DND-41 (cell line): ENCODE measurements at regions not wholly inside any gene's neighbourhood (a gene's known extent, or its start where the extent isn't known, plus 50 kb on each side); places are given as distances from the start of the nearest gene placed in this dataset.

Source experiments
- EZH2 ChIP-seq: IDR thresholded peaks from 3 replicates; pipeline ENCODE4 v1.6.1; 2012; ENCODE audit warnings: borderline replicate concordance, low read depth, mild to moderate bottlenecking, moderate library complexity, low read length, inconsistent platforms; ENCODE audit not compliant: severe bottlenecking
- TF ChIP-seq, protein P1 (sequence below): IDR thresholded peaks from 2 replicates; pipeline ENCODE4 v1.5.1; 2012; ENCODE audit warnings: borderline replicate concordance, low read length, moderate library complexity, mild to moderate bottlenecking; ENCODE audit not compliant: poor library complexity, severe bottlenecking; ENCODE audit errors: extremely low read depth

GRCh38 chr22:48217596-48217995 is 1455.1 kb downstream of the TBC1D22A start:
- TF ChIP-seq, protein P1, sequence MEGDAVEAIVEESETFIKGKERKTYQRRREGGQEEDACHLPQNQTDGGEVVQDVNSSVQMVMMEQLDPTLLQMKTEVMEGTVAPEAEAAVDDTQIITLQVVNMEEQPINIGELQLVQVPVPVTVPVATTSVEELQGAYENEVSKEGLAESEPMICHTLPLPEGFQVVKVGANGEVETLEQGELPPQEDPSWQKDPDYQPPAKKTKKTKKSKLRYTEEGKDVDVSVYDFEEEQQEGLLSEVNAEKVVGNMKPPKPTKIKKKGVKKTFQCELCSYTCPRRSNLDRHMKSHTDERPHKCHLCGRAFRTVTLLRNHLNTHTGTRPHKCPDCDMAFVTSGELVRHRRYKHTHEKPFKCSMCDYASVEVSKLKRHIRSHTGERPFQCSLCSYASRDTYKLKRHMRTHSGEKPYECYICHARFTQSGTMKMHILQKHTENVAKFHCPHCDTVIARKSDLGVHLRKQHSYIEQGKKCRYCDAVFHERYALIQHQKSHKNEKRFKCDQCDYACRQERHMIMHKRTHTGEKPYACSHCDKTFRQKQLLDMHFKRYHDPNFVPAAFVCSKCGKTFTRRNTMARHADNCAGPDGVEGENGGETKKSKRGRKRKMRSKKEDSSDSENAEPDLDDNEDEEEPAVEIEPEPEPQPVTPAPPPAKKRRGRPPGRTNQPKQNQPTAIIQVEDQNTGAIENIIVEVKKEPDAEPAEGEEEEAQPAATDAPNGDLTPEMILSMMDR, result no peak
- no peak for TF ChIP-seq EZH2
